Loucy (cell line): ENCODE measurements at regions not wholly inside any gene's neighbourhood (a gene's known extent, or its start where the extent isn't known, plus 50 kb on each side); places are given as distances from the start of the nearest gene placed in this dataset.

Experiments used
- H2AFZ ChIP-seq: fragments of 200-600 bp; sonication (generic); 2 replicates; pipeline ENCODE4 v1.6.0; 2016; ENCODE audit warnings: antibody characterized with exemption, mild to moderate bottlenecking, low read length, moderate library complexity
- H3F3A ChIP-seq: fragments of 200-600 bp; 2 replicates; pipeline ENCODE4 v1.6.0; 2016; ENCODE audit warnings: antibody characterized with exemption, low read depth, mild to moderate bottlenecking
- H3K27me3 ChIP-seq: fragments of 200-600 bp; sonication (generic); 2 replicates; pipeline ENCODE4 v1.6.1; 2014; ENCODE audit warnings: low read length, mild to moderate bottlenecking; ENCODE audit not compliant: insufficient read depth, poor library complexity, severe bottlenecking
- H3K36me3 ChIP-seq: fragments of 200-600 bp; sonication (generic); 2 replicates; pipeline ENCODE4 v1.6.1; 2016; ENCODE audit warnings: low read length; ENCODE audit not compliant: insufficient read depth
- H3K4me1 ChIP-seq: fragments of 200-600 bp; sonication (generic); 2 replicates; pipeline ENCODE4 v1.5.1; 2014; ENCODE audit warnings: low read length, mild to moderate bottlenecking; ENCODE audit not compliant: insufficient read depth, poor library complexity, severe bottlenecking
- H3K4me2 ChIP-seq: fragments of 200-600 bp; sonication (generic); 2 replicates; pipeline ENCODE4 v1.6.0; 2014; ENCODE audit warnings: antibody characterized with exemption, low read length, low read depth, mild to moderate bottlenecking; ENCODE audit not compliant: poor library complexity, severe bottlenecking
- H3K4me3 ChIP-seq: fragments of 200-600 bp; sonication (generic); 2 replicates; pipeline ENCODE4 v1.5.1; 2014; ENCODE audit warnings: low read length, mild to moderate bottlenecking, mixed read lengths; ENCODE audit not compliant: poor library complexity, severe bottlenecking
- H3K79me2 ChIP-seq: fragments of 200-600 bp; sonication (generic); 2 replicates; pipeline ENCODE4 v1.6.1; 2014; ENCODE audit warnings: low read length; ENCODE audit not compliant: insufficient read depth
- H3K9ac ChIP-seq: fragments of 200-600 bp; sonication (generic); 2 replicates; pipeline ENCODE4 v1.6.0; 2014; ENCODE audit warnings: mild to moderate bottlenecking, low read depth, low read length, moderate library complexity; ENCODE audit not compliant: poor library complexity, severe bottlenecking
- H3K9me2 ChIP-seq: fragments of 200-600 bp; sonication (generic); replicated peaks from 2 replicates; pipeline ENCODE4 v1.6.1; 2016; ENCODE audit warnings: low read depth, low read length, mixed read lengths
- H3K9me3 ChIP-seq: fragments of 200-600 bp; sonication (generic); 2 replicates; pipeline ENCODE4 v1.6.1; 2014; ENCODE audit warnings: mild to moderate bottlenecking, antibody characterized with exemption, low read length, low read depth; ENCODE audit not compliant: insufficient read depth
- H4K20me1 ChIP-seq: fragments of 200-600 bp; sonication (generic); 2 replicates; pipeline ENCODE4 v1.6.0; 2014; ENCODE audit warnings: antibody characterized with exemption, low read length, mild to moderate bottlenecking; ENCODE audit not compliant: insufficient read depth, poor library complexity, severe bottlenecking
- CTCF ChIP-seq: fragments of 200-600 bp; sonication (generic); conservative IDR thresholded peaks from 2 replicates; pipeline ENCODE4 v1.5.1; 2014; ENCODE audit warnings: mild to moderate bottlenecking, antibody characterized with exemption, low read length
- EZH2phosphoT487 ChIP-seq: fragments of 200-600 bp; IDR thresholded peaks from 2 replicates; pipeline ENCODE4 v1.6.1; 2018; ENCODE audit warnings: antibody characterized with exemption, mild to moderate bottlenecking, moderate library complexity, borderline replicate concordance

GRCh38 chr11:70914496-70914895 is 337.9 kb downstream of the SHANK2 start:
- no peaks in the 10 kb centered on the region for H3K79me2 ChIP-seq
- H3K27me3 ChIP-seq: no peaks in the 10 kb centered on the region
- H4K20me1 ChIP-seq: no peaks in the 10 kb centered on the region
- H3K4me1 ChIP-seq: no peaks in the 10 kb centered on the region
- H3K9me3 ChIP-seq: peaks cover 6% of the 10 kb centered on the region; the same call in 1 of the 2 replicates
- H3K36me3 ChIP-seq: no peaks in the 10 kb centered on the region
- no peak overlapping the region for H2AFZ ChIP-seq
- H3K9me2 ChIP-seq: no peaks in the 10 kb centered on the region
- TF ChIP-seq EZH2phosphoT487 (no peak), CTCF (no peak)
- H3K9ac ChIP-seq: no peak overlapping the region
- no peak overlapping the region for H3K4me3 ChIP-seq
- no peak overlapping the region for H3K4me2 ChIP-seq
- H3F3A ChIP-seq: no peaks in the 10 kb centered on the region

- H3F3A ChIP-seq: no peaks in the 10 kb centered on the region
- H3K9ac ChIP-seq: no peak overlapping the region
- H3K4me2 ChIP-seq: no peak overlapping the region
- peaks cover 6% of the 10 kb centered on the region; the same call in 1 of the 2 replicates for H3K9me3 ChIP-seq
- no peaks in the 10 kb centered on the region for H3K4me1 ChIP-seq
- no peak overlapping the region for H3K4me3 ChIP-seq
- no peaks in the 10 kb centered on the region for H3K27me3 ChIP-seq
- H3K79me2 ChIP-seq: no peaks in the 10 kb centered on the region
- TF ChIP-seq EZH2phosphoT487: no peak
- TF ChIP-seq CTCF: no peak
- no peaks in the 10 kb centered on the region for H3K36me3 ChIP-seq
- H4K20me1 ChIP-seq: no peaks in the 10 kb centered on the region
- no peak overlapping the region for H2AFZ ChIP-seq
- no peaks in the 10 kb centered on the region for H3K9me2 ChIP-seq
Observed at GRCh38 chr11:70915158-70915985, 337.0 kb downstream of the SHANK2 start.

DNA sequence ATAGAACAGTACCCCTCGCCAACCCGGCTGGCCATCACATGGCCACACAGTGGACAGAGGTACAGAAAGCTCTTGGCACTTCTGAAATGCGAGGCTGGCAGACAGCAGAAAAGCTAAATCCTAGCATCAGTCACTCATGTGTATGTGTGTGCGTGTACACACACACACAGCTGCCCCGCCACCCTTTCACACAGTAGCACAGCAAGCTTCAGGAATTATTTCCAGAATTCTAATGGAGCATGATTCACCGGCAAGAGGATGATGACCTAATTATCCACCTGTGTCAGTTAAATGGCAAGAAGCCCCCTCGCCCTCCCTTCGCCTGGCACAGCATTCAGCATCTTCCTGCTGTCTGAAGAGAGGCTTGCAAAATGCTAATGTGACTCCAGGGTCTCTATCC is 336.0 kb downstream of the SHANK2 start:
- no peaks in the 10 kb centered on the region for H3K4me1 ChIP-seq
- H2AFZ ChIP-seq: no peak overlapping the region
- H3K9me2 ChIP-seq: no peaks in the 10 kb centered on the region
- H3K9ac ChIP-seq: no peak overlapping the region
- TF ChIP-seq CTCF: no peak
- no peak for TF ChIP-seq EZH2phosphoT487
- no peak overlapping the region for H3K4me3 ChIP-seq
- H3K4me2 ChIP-seq: no peak overlapping the region
- no peaks in the 10 kb centered on the region for H3K79me2 ChIP-seq
- H3K9me3 ChIP-seq: peaks cover 15% of the 10 kb centered on the region; the same call in 1 of the 2 replicates
- H3K27me3 ChIP-seq: no peaks in the 10 kb centered on the region
- H3F3A ChIP-seq: no peaks in the 10 kb centered on the region
- H3K36me3 ChIP-seq: no peaks in the 10 kb centered on the region
- H4K20me1 ChIP-seq: no peaks in the 10 kb centered on the region
